ENCODE measurements at regions not wholly inside any gene's neighbourhood (a gene's known extent, or its start where the extent isn't known, plus 50 kb on each side); places are given as distances from the start of the nearest gene placed in this dataset.
"Not testable (repeated sequence)": the region's sequence is repeated elsewhere in the genome, so short reads cannot be mapped to it uniquely, and the experiment has no call there.

DNA sequence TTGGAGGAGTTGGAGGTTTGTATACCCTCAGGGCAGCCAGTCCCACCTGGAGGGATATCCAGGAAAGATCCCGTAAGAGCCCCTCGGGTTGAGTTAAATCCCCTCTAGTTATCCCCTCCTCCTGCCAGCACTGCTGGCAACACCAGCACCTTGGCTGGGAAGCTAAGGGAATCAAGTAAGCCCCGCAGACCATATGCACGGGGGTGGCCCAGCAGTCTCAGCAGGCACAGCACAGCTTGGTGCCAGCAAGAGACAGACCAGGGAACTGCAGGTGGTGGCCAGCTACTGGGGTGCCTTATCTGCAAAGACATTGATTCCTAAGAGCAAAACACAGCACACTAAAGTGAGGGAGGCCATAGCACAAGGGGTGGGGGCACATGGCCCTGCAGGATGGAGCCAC lies 173.8 kb downstream of the GOLGA6L4 start:
- ATAC-seq, DNase-seq: not testable (repeated sequence)

DNA sequence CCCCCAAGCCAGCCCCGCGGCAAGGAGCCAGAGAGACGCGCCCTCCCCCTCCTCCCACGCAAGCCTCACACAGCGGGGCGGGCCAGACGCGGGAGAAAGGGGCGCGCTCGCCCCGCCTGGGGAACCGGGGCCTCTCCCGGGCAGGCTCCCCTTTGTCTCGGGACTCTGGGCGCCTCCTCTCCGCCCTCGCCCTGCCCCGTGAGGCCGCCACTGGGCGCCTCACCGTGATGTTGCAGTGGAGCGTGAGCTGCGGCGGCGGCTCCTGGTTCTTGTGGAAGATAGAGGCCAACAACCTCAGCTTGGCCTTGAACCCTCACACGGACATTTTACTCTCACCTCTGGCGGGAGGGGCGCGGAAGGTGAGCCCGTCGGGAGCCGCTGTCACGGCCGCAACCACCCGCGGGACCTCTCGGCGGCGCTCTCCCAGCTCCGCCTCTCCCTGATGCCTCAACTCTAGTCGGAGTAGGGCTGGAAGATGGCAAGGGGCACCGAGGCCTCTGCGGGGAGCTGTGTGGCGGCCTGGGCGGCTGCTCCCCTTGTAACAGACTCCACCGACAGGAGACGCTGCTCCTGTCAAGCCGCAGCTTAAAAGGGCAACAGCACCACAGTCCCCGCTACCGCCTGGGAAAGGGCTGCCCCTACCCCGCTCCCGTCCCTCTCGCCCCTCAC lies 179.2 kb upstream of the ZSCAN2 start:
- ATAC-seq, DNase-seq: not testable (repeated sequence)

DNA sequence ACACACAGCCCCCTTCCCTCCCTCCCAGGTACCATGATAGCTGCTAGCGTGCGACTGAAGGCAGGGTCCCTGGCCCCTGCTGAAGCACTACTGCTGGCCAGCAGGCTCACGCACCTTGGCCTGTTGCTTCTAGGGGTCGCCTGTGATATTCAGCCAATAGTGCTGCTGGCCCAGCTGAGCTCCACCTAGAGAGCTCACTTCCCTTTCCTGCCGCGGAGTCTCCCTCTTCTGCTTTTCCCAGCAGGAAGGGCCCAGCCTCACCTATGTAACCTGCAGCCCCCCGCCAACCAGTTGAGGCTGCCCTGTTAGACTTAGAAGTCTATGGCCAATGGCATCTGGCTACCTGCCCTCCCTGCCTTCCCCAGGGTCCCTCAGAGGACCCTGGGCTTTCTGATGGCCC lies 175.5 kb upstream of the ZSCAN2 start:
- ATAC-seq, DNase-seq: not testable (repeated sequence)

DNA sequence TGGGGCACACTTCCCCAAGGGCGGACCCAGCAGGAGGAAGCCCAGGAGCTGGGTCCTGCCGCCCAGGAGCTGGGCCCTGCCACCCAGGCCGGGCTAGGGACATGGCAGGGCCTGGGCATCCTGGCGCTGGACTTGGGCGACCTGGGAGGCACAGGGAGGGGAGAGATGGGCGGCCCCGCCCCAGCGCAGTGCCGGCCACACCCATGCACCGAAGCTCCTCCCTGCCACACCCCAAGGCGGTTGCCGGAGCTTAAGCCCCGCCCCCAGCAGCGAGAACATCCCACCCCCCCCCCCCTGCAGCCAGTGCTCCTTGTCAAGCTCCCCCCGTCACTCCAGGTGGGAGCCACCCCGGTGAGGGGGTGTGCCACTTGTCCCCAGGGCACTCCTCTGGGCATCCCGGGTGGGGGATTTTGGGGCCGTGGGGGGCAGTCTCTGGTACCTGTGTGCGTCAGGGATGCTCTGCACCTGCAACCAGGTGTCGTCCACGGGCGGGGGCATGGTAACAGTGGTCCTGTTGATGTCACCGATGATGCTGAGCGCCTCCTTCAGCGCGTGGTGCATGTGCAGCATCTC lies 127.4 kb upstream of the ZSCAN2 start:
- not testable (repeated sequence) for DNase-seq, ATAC-seq

DNA sequence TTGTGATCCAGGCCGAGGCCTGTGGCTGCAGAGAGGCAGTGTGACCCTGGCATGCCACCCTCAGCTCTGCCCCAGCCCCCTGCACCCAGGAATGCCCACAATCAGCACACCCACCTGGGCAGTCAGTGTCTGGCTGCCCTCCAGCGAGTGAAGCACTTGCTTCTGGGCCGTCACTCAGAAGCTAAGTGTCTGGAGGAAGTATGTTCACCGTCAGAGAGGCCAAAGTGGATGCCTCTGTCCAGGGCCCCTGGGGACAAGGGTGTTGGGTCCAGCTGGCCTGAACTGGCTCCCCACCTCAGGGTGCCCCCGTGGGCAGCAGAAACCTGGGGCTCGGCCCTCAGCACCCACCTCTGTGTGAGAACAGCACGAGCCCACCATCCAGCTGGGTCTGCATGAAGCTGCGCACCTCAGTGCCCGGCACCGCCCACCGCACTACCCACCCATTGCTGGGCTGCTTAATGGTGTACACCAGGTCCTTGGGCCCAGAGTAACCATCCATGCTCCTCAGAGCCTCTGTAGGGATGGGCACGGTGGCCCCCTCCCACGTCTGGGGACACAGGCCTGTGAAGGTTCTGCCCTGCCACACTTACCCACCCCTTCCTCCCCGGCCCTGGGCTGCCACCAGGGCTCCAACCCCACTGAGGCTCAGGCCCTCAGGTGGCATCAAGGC lies 124.3 kb upstream of the ZSCAN2 start:
- not testable (repeated sequence) for ATAC-seq, DNase-seq

DNA sequence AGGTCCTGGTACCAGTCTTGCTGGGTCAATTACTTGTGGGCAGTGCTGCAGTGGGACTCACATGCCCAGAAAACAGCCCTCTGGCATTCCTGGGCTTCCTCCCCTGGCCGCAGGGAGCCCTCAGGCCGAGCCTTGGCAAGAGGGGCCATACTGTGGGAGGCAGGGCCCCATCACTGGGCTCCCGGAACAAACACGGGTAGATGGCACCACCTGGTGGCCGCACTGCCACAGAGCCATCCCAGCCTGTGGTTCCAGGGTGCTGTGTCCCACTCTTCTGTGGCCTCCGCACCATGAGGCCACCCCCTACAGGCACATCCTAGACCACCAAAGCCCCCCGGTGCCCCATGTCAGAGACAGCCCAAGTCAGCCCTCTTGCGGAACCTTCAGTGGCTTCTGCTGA lies 123.3 kb upstream of the ZSCAN2 start:
- DNase-seq: not testable (repeated sequence)
- peak; percentile 92 for ATAC-seq

DNA sequence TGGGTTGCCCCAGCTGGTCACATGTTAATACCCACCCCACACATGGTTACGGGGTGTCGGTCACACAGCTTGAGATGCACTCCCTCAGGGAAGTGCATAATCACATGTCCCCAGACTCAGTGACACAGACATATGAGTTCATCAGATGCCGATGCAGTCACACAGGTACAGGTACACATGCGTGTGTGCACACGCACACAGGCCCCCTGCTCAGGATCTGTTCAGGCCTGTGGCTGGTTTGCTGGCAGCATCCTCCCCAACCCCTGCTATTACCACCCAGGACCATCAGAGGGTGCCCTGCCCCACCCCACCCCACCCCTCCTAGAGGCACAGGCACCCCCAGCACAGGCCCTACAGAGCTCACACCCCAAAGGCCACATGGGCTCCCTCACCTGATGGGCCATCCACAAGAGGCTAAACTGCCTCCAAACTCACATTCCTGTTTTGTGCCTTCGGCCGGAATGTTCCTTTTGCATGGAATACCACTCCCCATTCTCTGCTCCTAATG lies 120.6 kb upstream of the ZSCAN2 start:
- DNase-seq, ATAC-seq: not testable (repeated sequence)

DNA sequence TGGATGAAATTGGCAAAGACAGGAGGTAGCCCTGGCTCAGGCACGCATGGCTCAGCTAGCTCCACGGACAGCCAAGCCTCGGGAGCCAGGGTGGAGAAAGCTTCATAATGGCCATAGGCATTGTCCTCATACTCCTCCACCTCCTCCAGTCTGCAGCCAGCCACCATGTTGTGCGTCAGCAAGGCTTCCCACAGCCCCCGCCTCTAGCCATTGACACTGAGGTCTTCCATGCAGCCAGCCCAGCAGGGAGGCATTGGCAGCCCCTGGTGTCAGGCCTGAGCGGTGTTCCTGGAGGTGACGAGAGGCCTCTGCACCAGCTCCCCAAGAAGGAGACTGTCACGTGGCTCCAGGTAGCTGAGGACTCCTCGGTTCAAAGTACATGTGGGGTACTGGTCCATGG lies 117.0 kb upstream of the ZSCAN2 start:
- not testable (repeated sequence) for DNase-seq, ATAC-seq

DNA sequence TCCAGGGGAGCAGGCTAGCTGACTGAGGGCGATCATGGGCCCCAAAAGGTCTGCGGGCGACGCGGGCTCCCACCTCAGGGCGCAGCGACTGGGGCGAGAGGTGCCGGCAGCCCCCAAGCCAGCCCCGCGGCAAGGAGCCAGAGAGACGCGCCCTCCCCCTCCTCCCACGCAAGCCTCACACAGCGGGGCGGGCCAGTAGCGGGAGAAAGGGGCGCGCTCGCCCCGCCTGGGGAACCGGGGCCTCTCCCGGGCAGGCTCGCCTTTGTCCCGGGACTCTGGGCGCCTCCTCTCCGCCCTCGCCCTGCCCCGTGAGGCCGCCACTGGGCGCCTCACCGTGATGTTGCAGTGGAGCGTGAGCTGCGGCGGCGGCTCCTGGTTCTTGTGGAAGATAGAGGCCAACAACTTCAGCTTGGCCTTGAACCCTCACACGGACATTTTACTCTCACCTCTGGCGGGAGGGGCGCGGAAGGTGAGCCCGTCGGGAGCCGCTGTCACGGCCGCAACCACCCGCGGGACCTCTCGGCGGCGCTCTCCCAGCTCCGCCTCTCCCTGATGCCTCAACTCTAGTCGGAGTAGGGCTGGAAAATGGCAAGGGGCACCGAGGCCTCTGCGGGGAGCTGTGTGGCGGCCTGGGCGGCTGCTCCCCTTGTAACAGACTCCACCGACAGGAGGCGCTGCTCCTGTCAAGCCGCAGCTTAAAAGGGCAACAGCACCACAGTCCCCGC lies 100.5 kb upstream of the ZSCAN2 start:
- ATAC-seq: not testable (repeated sequence)
- peak; percentile 13 for DNase-seq

DNA sequence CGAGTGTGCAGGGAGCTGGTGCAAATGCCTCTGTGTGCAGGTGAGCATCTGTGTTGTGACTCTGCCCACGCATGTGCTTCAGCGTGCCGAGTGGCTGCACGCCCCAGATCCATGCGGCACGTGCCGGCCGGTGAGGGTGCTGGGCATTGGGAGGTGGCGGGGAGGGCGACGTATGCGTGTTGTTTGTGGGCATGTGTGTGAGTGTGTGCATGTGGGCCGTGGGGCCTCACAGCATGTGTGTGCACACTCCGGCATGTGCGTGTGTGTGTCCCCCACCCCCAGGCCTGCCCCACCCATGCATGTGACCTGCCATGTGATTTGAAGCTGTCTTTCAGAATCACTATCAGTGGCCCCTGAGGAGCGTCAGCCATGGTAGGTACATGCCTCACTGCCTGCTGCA lies 97.7 kb upstream of the ZSCAN2 start:
- not testable (repeated sequence) for DNase-seq, ATAC-seq

DNA sequence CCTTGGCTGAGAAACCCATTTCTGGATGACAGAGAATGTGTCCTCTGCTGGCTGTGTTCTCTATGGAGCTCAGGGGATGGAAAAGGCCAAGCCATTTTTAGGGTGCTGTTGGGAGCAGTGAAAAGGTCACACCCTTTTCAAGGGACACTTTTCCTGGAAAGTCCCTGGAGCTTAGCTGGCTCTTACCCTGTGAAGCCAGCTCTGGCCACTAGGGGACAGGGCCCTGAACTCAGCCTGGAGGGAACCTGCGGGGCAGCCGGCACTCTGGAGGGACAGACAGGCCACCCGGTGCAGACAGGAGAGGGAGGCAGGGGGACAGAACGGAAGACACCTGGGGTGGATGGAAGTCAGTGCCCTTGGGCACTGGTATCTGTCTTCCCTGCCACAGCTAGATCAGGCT lies 95.3 kb upstream of the ZSCAN2 start:
- not testable (repeated sequence) for ATAC-seq

DNA sequence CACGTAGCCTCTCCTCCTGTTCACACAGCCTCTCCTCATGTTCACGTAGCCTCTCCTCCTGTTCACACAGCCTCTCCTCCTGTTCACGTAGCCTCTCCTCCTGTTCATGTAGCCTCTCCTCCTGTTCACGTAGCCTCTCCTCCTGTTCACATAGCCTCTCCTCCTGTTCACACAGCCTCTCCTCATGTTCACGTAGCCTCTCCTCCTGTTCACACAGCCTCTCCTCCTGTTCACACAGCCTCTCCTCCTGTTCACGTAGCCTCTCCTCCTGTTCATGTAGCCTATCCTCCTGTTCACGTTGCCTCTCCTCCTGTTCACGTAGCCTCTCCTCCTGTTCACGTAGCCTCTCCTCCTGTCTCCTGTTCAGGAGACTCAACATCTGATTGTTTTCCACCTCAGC lies 88.5 kb upstream of the ZSCAN2 start:
- not testable (repeated sequence) for DNase-seq, ATAC-seq

More for the DNA sequence above, 95.3 kb upstream of the ZSCAN2 start:
- DNase-seq: not testable (repeated sequence)

DNA sequence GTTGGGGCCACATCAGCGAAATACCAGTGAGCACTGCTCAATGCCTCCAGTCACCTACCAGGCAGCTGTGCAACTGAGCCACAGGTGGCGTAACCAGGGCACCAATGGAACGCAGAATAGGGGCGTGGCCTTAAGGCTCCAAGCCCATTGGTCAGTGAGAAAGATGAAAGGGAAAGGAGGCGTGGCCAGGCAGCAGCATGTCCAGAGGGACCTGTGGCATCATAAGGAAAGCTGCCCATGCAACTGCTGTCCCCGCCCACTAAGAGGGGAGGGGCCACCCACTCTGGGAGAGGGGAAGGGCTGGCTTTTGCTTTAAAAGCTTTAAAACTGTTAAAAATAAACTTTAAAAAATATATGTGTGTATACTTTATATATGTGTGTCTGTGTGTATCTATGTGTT lies 84.0 kb upstream of the ZSCAN2 start:
- not testable (repeated sequence) for ATAC-seq

DNA sequence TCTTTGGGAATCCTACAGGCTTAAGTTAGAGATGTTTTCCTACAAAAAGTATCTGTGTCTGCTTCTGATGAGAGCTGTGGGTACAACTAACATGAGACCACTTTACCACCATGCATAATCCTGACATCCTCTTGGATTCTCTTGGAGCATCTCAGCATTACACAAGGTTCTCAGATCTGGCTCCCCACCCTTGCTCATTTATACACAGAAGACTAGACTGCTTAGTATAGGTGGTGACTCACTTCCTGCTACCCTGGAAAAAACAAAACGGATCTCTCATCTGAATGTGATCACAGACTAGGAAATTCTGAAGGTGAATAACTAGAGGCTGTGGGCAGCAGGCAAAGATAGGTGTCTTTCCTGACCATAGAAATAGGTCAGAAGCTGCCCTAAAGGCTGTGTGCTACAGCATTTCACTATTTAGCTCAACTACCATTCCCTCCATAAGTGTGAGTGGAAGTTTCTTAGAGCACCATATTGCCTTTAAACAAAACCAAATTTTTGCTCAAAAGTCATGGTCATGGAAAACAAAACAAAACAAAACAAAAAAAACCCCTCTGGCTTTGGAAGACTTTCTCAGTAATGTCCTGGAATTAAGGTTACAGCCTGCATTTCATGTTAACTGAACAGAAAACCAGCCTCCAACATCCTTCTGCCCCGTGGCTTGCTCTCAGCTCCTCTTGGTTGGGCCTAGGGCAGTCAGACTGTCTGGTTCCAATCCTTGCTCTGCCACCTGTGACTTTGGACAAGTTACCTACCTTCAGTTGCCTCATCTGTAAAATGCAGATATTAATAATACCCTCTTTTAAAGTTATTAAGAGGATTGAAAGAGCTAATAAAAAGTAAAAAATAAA lies 75.1 kb upstream of the ZSCAN2 start:
- peak; percentile 88 for ATAC-seq
- DNase-seq: not testable (repeated sequence)

More for the DNA sequence above, 84.0 kb upstream of the ZSCAN2 start:
- not testable (repeated sequence) for DNase-seq

DNA sequence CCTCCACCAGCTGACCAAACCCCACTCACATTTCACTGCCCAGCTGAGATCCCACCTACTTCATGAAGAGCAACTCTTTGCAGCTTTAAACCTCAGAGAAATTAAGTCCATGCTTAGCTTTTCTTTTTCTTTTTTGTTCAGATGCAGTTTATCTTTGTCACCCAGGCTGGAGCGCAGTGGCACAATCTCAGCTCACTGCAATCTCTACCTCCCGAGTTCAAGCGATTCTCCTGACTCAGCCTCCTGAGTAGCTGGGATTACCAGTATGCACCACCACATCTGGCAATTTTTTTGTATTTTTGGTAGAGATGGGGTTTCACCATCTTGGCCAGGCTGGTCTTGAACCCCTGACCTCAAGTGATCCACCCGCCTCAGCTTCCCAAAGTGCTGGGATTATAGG lies 70.1 kb upstream of the ZSCAN2 start:
- ATAC-seq, DNase-seq: not testable (repeated sequence)

DNA sequence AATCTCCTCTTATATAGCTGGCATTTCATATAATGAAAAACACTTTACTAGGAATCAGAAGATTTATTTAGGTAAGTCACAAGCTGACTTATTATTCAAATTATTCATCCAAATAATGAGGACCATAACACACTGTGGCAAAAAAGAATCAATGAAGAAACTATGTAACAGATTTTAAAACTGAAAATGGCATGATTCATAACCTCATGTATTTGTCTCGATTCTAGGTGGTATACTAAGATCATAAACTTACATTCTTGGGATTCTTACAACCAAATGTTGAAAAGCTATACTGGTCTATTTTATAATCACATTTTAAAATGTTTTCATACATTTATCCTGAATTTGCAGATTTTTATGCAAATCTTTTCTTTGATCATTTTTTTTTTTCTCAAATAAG lies 69.6 kb upstream of the ZSCAN2 start:
- not testable (repeated sequence) for DNase-seq, ATAC-seq

DNA sequence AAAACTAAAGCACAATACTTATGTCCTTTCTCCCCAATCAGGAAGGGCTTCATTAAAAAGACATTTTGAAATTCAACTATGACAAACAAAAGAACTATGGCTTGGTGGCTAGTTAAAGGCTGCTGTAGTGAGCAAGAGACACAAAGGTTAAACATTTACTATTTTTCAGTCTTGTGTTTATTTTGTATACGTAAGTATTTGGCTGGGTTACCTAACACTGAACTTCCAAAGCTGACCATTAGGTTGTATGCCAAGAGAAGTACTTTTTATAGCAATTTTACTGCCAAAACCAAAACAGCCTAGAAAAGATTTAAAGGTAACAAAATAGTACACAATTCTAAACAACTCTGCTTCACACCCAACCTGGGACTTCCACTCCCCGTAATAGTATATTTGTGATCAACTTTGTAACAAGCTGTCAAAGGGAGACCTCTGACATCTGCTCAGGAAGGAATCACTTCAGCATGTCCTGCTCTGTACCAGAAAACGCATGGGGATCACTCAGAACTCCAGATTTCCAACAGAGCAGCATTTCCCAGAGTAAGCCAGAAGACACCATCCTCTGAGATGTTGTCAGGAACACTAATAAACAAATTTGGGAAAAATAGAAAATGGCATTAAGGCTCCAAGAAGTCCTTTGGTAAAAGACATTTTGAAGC lies 69.0 kb upstream of the ZSCAN2 start:
- not testable (repeated sequence) for ATAC-seq

DNA sequence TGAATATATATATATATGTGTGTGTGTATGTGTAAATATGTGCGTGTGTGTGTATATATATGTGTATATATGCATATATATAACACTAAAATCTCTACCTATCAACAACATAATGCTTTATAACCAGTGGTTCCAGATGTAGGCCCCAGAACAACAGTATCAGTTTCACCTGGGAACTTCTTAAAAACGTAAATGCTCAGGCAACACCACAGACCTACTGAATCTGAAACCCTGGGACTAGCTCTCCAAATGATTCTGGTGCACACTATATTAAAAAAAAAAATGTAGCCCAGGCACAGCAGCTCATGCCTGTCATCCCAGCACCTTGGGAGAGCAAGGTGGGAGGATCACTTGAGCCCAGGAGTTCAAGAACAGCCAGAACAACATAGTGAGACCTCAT lies 67.1 kb upstream of the ZSCAN2 start:
- not testable (repeated sequence) for DNase-seq, ATAC-seq

More for the DNA sequence above, 69.0 kb upstream of the ZSCAN2 start:
- DNase-seq: not testable (repeated sequence)

DNA sequence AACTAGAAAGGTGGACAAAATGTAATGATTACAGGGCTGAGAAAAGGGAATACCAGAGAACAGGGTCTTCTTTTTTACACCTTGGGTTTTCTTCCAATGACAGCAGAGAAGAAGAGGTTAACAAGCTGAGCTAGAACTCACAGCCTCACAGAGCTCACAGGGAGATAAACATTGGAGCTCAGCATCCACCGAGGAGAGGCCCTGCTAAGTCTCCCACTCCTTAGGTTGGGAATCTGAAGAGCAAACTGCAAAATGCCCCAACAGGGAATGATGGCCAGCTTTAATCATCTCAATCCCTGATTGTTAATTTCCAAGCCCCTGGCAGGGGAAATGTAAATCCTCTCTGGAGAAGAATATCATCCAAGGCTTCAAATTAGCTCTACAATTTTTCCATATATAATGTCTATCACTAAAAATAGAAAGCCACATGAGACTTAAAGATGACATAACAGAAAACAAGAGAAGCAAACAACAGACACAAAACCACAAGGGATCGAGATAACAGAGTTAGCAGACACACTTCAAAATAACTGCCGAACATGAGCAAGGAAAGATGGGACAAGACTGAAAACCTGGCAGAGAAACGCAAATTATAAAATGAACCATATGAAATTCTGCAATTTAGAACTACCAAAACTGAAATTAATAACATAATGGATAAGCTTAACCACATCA lies 66.1 kb upstream of the ZSCAN2 start:
- ATAC-seq, DNase-seq: not testable (repeated sequence)

DNA sequence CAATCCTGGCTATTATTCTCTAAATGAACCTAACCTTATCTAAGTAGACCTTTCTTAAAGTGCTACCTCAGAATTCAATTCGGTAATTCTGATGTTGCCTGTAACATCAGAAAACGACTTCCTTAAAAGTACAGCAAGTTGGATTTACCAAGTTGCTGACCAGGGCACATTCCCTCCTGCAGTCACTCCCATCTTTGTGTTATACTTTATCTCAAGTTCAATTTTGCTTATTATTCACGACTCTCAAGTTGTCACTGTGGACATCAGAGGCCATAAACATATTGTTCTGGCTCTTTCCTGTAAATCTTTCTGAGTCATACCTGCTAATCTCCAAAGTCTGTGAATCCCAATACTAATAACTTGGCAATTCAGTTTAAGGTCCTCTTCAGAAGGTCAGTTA lies 64.6 kb upstream of the ZSCAN2 start:
- not testable (repeated sequence) for DNase-seq, ATAC-seq
